ENCODE measurements at regions not wholly inside any gene's neighbourhood (a gene's known extent, or its start where the extent isn't known, plus 50 kb on each side); places are given as distances from the start of the nearest gene placed in this dataset.

- ATAC-seq (peak; percentile 55), DNase-seq (ENCODE audit: low spot score) (peak; percentile 48)
- ChIA-PET POLR2A (interaction anchor here (0.7 kb wide), 1 partner anchor 106 kb away, joined by 3 read pairs; no protein-coding TSS in a partner anchor), CTCF (interaction anchor here (0.5 to 1.3 kb wide), 17 partner anchors 10 to 588 kb away, joined by 3 to 5 read pairs (median 3); no protein-coding TSS in a partner anchor)
- peaks cover 17% of the 10 kb centered on the region for H3K4me1 Mint-ChIP-seq
- H3K9me3 Mint-ChIP-seq = peaks cover 33% of the 10 kb centered on the region
- no peak overlapping the region for H3K27ac Mint-ChIP-seq
- H3K4me3 Mint-ChIP-seq = no peak overlapping the region
- TF ChIP-seq, protein P1, sequence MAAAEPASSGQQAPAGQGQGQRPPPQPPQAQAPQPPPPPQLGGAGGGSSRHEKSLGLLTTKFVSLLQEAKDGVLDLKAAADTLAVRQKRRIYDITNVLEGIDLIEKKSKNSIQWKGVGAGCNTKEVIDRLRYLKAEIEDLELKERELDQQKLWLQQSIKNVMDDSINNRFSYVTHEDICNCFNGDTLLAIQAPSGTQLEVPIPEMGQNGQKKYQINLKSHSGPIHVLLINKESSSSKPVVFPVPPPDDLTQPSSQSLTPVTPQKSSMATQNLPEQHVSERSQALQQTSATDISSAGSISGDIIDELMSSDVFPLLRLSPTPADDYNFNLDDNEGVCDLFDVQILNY (CRISPR knock-in tag; IDR thresholded peaks at IDR 0.05) = no peak
- TF ChIP-seq, protein P2, sequence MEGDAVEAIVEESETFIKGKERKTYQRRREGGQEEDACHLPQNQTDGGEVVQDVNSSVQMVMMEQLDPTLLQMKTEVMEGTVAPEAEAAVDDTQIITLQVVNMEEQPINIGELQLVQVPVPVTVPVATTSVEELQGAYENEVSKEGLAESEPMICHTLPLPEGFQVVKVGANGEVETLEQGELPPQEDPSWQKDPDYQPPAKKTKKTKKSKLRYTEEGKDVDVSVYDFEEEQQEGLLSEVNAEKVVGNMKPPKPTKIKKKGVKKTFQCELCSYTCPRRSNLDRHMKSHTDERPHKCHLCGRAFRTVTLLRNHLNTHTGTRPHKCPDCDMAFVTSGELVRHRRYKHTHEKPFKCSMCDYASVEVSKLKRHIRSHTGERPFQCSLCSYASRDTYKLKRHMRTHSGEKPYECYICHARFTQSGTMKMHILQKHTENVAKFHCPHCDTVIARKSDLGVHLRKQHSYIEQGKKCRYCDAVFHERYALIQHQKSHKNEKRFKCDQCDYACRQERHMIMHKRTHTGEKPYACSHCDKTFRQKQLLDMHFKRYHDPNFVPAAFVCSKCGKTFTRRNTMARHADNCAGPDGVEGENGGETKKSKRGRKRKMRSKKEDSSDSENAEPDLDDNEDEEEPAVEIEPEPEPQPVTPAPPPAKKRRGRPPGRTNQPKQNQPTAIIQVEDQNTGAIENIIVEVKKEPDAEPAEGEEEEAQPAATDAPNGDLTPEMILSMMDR (IDR thresholded peaks at IDR 0.05) = peak; percentile 58
- peaks cover 25% of the 10 kb centered on the region for H3K36me3 Mint-ChIP-seq
- H3K27me3 Mint-ChIP-seq (ENCODE audit: low read depth) = peaks cover 6% of the 10 kb centered on the region; the same call in 1 of the 2 replicates
Measured at GRCh38 chr11:127345819-127346459, 345.4 kb upstream of the KIRREL3 start.

DNA sequence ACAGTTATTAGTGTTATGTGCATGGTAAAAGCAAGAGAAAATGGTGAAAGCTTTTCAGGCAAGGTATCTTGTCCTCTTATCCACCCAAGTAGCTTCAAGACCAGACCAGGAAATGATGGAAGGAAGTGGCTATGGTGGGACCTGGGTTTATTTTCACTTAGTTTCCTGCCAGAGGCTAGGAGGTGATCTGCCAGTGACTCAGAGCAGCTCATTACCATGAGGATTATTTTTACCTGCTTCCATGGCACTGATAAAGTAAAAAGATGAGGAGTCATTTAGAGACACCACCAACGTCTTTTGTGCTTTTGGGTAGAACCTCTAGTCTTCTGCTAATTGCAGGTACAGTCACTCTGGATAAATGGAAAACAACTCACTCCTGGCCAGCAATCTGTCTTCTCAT is 339.9 kb upstream of the KIRREL3 start:
- Mint-ChIP-seq H3K9me3 (peaks cover 29% of the 10 kb centered on the region), H3K27me3 (ENCODE audit: low read depth) (no peaks in the 10 kb centered on the region), H3K4me3 (no peak overlapping the region), H3K36me3 (peaks cover 17% of the 10 kb centered on the region), H3K27ac (no peak overlapping the region), H3K4me1 (peaks cover 34% of the 10 kb centered on the region)
- ChIA-PET POLR2A (no interaction called here), CTCF (no interaction called here)
- TF ChIP-seq, protein P1 (CRISPR knock-in tag; IDR thresholded peaks at IDR 0.05) = no peak
- TF ChIP-seq RELA (CRISPR knock-in tag; IDR thresholded peaks at IDR 0.05; ENCODE audit: borderline replicate concordance) (no peak), FOXK1 (CRISPR knock-in tag; IDR thresholded peaks at IDR 0.05) (no peak), MLX (CRISPR knock-in tag; IDR thresholded peaks at IDR 0.05) (no peak), CDX4 (CRISPR knock-in tag; IDR thresholded peaks at IDR 0.05; ENCODE audit: borderline replicate concordance) (no peak), SMAD3 (CRISPR knock-in tag; IDR thresholded peaks at IDR 0.05; ENCODE audit: borderline replicate concordance) (no peak), ESRRA (CRISPR knock-in tag; IDR thresholded peaks at IDR 0.05; ENCODE audit: borderline replicate concordance) (no peak), PRRX2 (CRISPR knock-in tag; IDR thresholded peaks at IDR 0.05) (no peak), EMX1 (CRISPR knock-in tag; IDR thresholded peaks at IDR 0.05) (no peak), NFYB (CRISPR knock-in tag; conservative IDR thresholded peaks at IDR 0.05; ENCODE audit: low read depth) (no peak), USF1 (CRISPR knock-in tag; IDR thresholded peaks at IDR 0.05) (no peak), ZNF219 (CRISPR knock-in tag; IDR thresholded peaks at IDR 0.05; ENCODE audit: borderline replicate concordance) (no peak), TEAD1 (CRISPR knock-in tag; IDR thresholded peaks at IDR 0.05) (no peak), CREB1 (CRISPR knock-in tag; IDR thresholded peaks at IDR 0.05) (no peak)
- TF ChIP-seq, protein P3, sequence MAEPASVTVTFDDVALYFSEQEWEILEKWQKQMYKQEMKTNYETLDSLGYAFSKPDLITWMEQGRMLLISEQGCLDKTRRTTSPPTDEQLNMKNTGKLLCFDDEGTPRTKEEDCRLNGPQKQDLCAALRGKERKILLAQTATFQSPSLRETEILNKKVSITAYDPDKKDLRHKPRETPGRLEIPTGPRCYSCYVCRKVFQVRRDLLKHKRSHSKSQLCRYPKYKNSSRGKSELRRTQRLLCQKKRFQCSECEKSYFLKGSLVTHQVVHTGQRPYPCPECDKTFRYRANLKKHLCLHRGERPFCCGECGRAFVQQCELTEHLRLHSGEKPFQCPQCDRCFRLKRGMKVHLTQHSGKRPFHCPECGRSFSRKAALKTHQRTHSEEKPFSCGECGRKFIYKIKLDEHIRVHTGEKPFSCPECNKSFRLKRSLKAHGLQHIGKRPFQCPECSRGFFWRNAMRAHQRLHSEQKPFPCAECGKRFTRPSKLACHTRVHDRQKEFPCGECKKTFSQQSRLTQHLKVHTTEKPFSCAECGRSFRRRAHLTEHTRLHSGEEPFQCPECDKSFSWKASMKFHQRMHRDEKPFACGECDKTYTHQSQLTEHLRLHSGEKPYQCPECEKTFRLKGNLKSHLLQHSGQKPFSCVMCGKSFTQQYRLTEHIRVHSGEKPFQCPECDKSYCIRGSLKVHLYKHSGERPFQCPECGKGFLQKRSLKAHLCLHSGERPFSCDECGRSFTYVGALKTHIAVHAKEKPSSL (CRISPR knock-in tag; conservative IDR thresholded peaks at IDR 0.05) = no peak
- TF ChIP-seq, protein P4, sequence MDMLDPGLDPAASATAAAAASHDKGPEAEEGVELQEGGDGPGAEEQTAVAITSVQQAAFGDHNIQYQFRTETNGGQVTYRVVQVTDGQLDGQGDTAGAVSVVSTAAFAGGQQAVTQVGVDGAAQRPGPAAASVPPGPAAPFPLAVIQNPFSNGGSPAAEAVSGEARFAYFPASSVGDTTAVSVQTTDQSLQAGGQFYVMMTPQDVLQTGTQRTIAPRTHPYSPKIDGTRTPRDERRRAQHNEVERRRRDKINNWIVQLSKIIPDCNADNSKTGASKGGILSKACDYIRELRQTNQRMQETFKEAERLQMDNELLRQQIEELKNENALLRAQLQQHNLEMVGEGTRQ (CRISPR knock-in tag; IDR thresholded peaks at IDR 0.05) = no peak
- no peak for ATAC-seq
- no peak for DNase-seq (ENCODE audit: low spot score)

Measured in WTC11 (cell line).